Natural killer cell (primary cell): ENCODE measurements at regions not wholly inside any gene's neighbourhood (a gene's known extent, or its start where the extent isn't known, plus 50 kb on each side); places are given as distances from the start of the nearest gene placed in this dataset.

Experiments
- ATAC-seq, 3 donors: fragments of 150-1000 bp in 2 of 3; fragments of 200-7000 bp in 1 of 3; cut with Tn5 transposase; 1 replicate in 1 of 3; 2 replicates in 2 of 3; pipeline ENCODE4 v1.10.0; 2021; ENCODE audit warnings: mild to moderate bottlenecking in 2 of 3, moderate library complexity in 2 of 3
- DNase-seq, 2 donors: peaks; one replicate each; pipeline versions ENCODE4 v3.0.0 to v3.0.0-alpha.2; 2013 to 2021; ENCODE audit warnings: mixed read lengths in 1 of 2
- H3K27ac ChIP-seq: one replicate; pipeline ENCODE4 v1.5.1; 2013; ENCODE audit warnings: mild to moderate bottlenecking, low read length
- H3K27me3 ChIP-seq: one replicate; pipeline ENCODE4 v1.6.1; 2013; ENCODE audit warnings: low read length; ENCODE audit not compliant: control insufficient read depth, insufficient read depth
- H3K36me3 ChIP-seq: one replicate; pipeline ENCODE4 v1.6.1; 2013; ENCODE audit warnings: low read length; ENCODE audit not compliant: control insufficient read depth, insufficient read depth
- H3K4me1 ChIP-seq: one replicate; pipeline ENCODE4 v1.6.1; 2013; ENCODE audit warnings: low read length; ENCODE audit not compliant: control insufficient read depth, insufficient read depth
- H3K4me3 ChIP-seq: one replicate; pipeline ENCODE4 v1.5.1; 2013; ENCODE audit warnings: low read length
- H3K9me3 ChIP-seq: one replicate; pipeline ENCODE4 v1.6.1; 2013; ENCODE audit warnings: low read length; ENCODE audit not compliant: control insufficient read depth, insufficient read depth
- H3K27ac Mint-ChIP-seq, 2 donors: one replicate each; pipeline ENCODE4 v1.8.0; 2022; ENCODE audit warnings: mild to moderate bottlenecking in 2 of 2, mixed read lengths in 2 of 2, moderate library complexity in 1 of 2
- H3K27me3 Mint-ChIP-seq, 2 donors: one replicate each; pipeline ENCODE4 v1.8.0; 2022; ENCODE audit warnings: low read depth in 2 of 2, mixed read lengths in 2 of 2
- H3K36me3 Mint-ChIP-seq: one replicate; pipeline ENCODE4 v1.8.0; 2022; ENCODE audit warnings: mixed read lengths
- H3K4me1 Mint-ChIP-seq, 2 donors: one replicate each; pipeline ENCODE4 v1.8.0; 2022; ENCODE audit warnings: mixed read lengths in 2 of 2
- H3K4me3 Mint-ChIP-seq: one replicate; pipeline ENCODE4 v1.8.0; 2022; ENCODE audit warnings: mild to moderate bottlenecking, moderate library complexity, mixed read lengths
- H3K9me3 Mint-ChIP-seq, 2 donors: one replicate each; pipeline ENCODE4 v1.8.0; 2022; ENCODE audit warnings: mixed read lengths in 2 of 2
- CTCF ChIP-seq: fragments of 200-600 bp; IDR thresholded peaks from one replicate; pipeline ENCODE4 v1.8.0; 2022; ENCODE audit warnings: antibody characterized with exemption
- WGBS: methylation state at CpG from one replicate; pipeline ENCODE4 v1.1.7; 2013; ENCODE audit warnings: missing lambda C conversion rate; ENCODE audit not compliant: insufficient coverage; 5-methylcytosine and 5-hydroxymethylcytosine counted together
- intact Hi-C: fragments of 100-400 bp; cut with micrococcal nuclease; formaldehyde crosslinking; loops from one replicate; pipeline ENCODE4 v1.14.2; 2022

GRCh38 chr2:238786792-238787490 is 60.9 kb upstream of the TWIST2 start:
- DNase-seq = no peak
- Mint-ChIP-seq H3K4me3 (no peak overlapping the region), H3K27me3 (peaks cover 17 to 25% of the 10 kb centered on the region in 2 donors), H3K4me1 (no peaks in the 10 kb centered on the region), H3K36me3 (no peaks in the 10 kb centered on the region), H3K27ac (no peak overlapping the region), H3K9me3 (no peaks in the 10 kb centered on the region)
- Histone ChIP-seq H3K9me3 (no peaks in the 10 kb centered on the region), H3K4me1 (no peaks in the 10 kb centered on the region), H3K4me3 (no peak overlapping the region), H3K27me3 (no peaks in the 10 kb centered on the region), H3K27ac (no peak overlapping the region), H3K36me3 (no peaks in the 10 kb centered on the region)
- no peak for ATAC-seq
- intact Hi-C loops = no loop called here
- 89% methylated on average over 29 of the region's 29 CpGs for WGBS
- no peak for TF ChIP-seq CTCF

DNA sequence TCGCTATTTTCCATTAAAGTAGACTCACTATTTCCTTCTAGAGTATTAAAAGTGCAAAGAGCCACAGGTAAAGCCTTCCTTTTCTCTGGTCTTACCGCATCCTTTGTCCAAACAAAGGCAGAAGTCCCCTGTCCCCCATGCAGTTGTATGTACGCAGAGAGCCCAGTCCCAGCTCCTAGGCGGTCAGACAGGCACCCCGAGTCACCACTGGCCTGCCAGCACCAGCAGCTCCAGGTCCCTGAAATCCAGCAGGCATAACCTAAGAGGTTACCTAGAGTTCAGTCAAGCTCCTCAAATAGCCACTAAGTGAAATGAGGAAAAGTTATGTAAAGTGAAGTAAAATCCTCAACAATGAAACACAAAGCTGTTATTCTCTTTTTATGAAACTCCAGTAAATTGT is 60.4 kb upstream of the TWIST2 start:
- Histone ChIP-seq H3K27ac (no peak overlapping the region), H3K27me3 (no peaks in the 10 kb centered on the region), H3K4me3 (no peak overlapping the region), H3K36me3 (no peaks in the 10 kb centered on the region), H3K4me1 (no peaks in the 10 kb centered on the region), H3K9me3 (no peaks in the 10 kb centered on the region)
- no peak for ATAC-seq
- no peak for TF ChIP-seq CTCF
- no peaks in the 10 kb centered on the region for H3K4me1 Mint-ChIP-seq
- no peak overlapping the region for H3K4me3 Mint-ChIP-seq
- H3K27ac Mint-ChIP-seq = no peak overlapping the region
- no peaks in the 10 kb centered on the region for H3K9me3 Mint-ChIP-seq
- DNase-seq = no peak
- intact Hi-C loops = no loop called here
- H3K36me3 Mint-ChIP-seq = no peaks in the 10 kb centered on the region
- peaks cover 17 to 25% of the 10 kb centered on the region in 2 donors for H3K27me3 Mint-ChIP-seq
- 80% methylated on average over 5 of the region's 5 CpGs for WGBS

- H3K27ac Mint-ChIP-seq = no peak overlapping the region
- intact Hi-C loops = no loop called here
- Histone ChIP-seq H3K27me3 (no peaks in the 10 kb centered on the region), H3K4me1 (no peaks in the 10 kb centered on the region), H3K9me3 (no peaks in the 10 kb centered on the region), H3K36me3 (no peaks in the 10 kb centered on the region), H3K27ac (no peak overlapping the region), H3K4me3 (no peak overlapping the region)
- no peaks in the 10 kb centered on the region for H3K9me3 Mint-ChIP-seq
- no peak overlapping the region for H3K4me3 Mint-ChIP-seq
- no peaks in the 10 kb centered on the region for H3K36me3 Mint-ChIP-seq
- ATAC-seq (no peak), DNase-seq (no peak)
- peaks cover 7 to 8% of the 10 kb centered on the region in 2 donors for H3K27me3 Mint-ChIP-seq
- 82% methylated on average over 8 of the region's 8 CpGs for WGBS
- H3K4me1 Mint-ChIP-seq = no peaks in the 10 kb centered on the region
- TF ChIP-seq CTCF = no peak
Observed at GRCh38 chr2:238789317-238789806, 58.5 kb upstream of the TWIST2 start.
